Activated CD4-positive, CD25-positive, alpha-beta regulatory T cell treated with anti-CD3 and anti-CD28 coated beads, Interleukin-2, amount 50 U/mL, for 16 hours (primary cell): ENCODE measurements at regions not wholly inside any gene's neighbourhood (a gene's known extent, or its start where the extent isn't known, plus 50 kb on each side); places are given as distances from the start of the nearest gene placed in this dataset.

Experiments
- DNase-seq: peaks from one replicate; pipeline ENCODE4 v3.0.0-alpha.2; 2020; ENCODE audit warnings: low read depth, low spot score

DNA sequence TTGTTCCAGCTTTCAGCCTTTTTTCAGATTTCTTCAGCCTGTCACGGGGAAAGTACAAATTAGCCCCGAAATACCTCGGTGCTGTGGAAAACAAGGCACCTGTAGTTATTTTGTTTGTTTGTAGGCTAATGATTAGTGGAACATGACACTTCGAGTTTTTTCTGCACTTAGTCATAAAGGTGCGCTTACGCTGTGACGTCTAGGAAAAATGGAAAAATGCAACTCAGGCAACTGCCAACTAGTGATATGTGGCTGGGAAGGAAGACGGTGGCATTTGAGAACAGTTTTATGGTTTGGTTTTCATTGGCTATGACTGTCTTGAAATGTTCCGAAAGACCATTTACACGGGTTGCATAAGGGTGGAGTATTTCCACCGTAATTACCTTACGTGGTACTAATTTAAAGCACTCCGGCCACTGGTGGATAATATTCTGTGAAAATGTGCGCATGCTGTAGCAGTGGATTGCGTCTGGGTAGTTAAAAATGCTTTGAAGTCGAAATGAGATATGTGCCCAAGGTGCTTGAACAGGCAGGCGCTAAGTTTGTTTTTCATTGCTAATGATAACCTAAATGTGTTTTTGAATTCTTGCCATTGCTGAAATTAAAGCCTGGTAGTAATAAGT lies 94.5 kb upstream of the CELF2 start:
- no peak for DNase-seq

DNA sequence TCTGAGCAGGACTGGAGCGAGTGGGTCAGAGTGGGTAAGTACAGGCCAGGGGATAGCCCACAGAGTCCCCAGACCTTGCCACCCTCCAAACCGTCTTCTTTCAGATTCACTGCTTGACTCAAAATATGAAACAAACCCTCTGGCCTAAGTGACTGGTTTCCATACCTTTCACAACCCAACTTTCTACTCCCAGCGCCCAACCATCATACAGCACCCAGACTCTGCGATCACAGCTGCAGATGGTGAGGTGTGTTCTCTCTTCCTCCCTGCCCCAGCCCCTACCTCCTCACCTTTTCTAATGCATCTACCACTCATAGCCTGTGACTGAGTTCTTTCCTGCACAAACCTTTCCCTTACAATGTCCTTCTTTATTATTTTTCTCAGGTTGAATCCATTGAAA lies 92.0 kb upstream of the CELF2 start:
- no peak for DNase-seq

DNA sequence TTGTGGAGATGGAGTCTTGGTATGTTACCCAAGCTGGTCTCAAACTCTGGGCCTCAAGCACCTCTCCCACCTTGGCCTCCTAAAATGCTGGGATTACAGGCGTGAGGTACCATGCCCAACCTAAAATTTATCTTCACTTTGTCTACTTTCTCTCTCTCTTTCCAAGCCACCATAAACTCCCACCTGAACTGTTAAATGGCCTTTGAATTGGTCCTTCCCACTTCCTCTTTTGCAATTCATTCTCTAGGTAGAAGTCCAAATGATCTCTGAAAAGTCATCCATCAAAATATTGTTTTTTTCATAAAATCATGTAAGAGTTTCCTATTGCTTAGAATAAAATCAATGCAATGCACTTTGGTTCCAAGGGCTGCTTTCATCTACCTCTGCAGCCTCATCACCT lies 90.1 kb upstream of the CELF2 start:
- DNase-seq: no peak

DNA sequence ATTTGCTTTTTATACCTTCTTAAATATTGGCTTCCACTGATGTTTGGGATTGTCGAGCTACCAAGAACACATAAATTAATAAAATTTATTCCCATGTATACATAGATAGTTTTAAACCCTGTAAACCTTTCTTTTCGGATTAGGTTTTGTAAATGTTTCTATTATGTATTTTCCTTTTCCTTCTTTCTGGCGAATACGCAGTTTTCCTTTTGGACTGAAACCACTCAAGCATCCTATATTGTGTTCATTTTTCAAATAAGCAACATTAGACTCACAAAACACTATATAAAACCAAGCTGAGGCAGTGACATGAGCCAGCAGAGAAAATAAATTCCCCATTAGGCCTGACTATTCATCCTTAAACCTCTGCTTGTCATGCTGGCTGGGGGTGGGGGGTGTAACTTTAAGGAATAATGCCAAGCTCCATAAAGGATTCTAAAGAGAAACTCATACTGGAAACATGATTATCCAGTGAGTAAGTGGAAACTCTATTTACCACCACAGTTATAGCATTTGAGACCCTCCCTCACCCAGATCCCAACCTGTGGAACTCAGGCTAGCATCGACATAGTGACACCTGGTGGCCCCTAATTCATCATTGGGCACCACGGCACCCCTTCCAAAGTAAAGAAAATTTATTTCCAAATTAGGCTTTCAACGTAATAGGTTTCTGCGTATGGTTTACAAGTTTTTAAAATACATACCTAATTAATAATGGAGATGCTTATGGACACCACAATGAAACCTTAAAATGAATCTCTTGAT lies 86.5 kb upstream of the CELF2 start:
- no peak for DNase-seq

DNA sequence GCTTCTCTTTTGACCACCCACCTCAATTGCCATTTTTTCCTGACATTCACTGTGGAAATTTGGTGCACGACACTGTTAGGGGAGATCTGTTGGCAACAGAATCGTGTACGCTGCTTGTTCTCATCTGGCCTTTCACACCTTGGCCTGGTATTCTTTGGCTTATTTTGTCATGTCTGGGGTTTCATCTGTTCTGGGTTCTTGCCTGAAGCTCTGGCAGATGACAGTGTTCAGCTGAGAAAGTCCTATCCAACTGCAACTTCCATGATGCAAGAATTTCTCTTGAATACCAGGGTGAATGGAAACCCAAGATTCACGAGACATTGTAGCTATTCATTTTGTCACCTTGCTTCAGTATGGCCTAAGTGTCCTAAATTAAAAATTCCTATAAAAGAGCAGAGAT lies 82.6 kb upstream of the CELF2 start:
- DNase-seq: no peak

DNA sequence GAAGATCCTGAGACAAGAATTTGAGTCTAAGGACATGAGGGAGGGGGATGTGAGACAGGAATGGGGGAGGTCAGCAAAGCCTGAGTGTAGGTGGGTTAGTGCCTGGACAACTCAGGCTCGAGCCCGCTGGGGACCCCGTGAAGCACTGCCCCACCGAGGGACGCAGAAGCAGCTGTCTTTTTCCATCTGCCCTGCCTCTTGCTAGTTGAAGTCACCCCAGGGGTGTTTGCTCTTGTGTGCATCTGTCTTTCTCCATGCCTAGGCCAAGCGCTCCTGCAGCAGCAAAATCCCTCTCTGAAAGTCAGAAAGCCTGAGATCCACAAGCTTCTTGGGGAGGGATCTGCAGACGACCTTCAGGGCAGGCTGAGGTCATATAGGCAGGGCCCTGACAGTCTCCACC lies 79.0 kb upstream of the CELF2 start:
- DNase-seq: no peak

DNA sequence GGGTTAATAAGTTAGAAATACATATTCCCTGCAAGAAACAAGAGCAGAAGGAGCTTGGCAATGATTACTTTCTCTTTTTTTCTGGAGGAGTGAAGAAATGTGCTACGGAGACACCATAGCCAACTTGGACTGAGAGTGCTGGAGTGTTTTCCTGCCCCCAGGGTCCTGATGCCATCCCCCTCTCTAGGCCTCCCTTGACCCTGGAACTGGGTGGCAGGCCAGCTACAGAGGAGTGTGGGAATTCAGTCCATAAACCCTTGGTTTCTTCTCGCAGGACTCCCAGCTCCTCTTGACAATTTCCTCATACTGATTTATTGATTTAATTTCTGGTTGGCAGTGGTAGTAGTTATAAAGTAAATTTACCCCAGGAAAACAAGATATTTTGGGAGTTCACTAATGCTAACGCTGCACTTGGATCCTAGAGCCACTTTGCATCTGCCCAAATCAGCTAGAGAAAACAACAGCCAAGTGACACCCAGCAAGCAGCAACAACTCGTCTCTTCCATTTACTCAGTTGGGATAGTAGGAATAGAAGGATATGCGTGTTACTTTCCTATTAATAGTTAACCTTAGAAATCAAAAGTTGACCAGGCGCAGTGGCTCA lies 76.4 kb upstream of the CELF2 start:
- DNase-seq: no peak

DNA sequence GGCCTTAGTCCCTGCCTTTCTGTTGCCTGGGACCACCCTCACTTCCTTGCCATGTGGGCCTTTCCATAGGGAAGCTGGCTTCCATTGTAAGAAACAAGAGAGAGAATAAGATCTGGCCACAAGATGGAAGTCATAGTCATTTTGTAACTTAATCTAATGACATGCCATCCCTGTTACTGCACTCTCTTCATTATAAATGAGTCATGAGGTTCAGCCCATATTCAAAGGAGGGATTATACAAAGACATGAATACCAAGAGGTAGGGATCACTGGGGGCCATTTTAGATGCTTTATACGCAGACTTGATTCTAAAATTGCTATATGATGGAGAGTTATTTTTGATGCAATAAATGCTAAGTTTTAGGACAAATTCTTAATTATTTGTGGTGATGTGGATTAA lies 75.2 kb upstream of the CELF2 start:
- DNase-seq: no peak

DNA sequence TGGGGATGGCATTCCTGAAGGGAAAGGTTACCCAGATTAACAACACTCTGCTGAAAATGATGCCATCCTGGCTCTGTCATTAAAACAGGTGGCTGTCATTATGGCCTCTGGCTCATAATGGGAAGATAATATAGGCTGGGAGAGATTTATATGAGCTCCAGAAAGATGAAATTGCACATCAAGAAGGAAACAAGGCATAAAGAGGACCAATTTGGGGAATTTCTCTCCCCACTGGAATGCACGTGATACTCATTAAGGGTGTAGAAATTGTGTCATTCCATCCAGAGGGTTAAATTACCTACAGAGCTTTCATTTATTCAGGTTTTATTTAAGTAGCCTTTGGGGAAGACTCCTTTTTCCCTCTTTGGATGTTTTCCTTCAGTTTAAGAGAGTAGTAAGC lies 71.6 kb upstream of the CELF2 start:
- no peak for DNase-seq

DNA sequence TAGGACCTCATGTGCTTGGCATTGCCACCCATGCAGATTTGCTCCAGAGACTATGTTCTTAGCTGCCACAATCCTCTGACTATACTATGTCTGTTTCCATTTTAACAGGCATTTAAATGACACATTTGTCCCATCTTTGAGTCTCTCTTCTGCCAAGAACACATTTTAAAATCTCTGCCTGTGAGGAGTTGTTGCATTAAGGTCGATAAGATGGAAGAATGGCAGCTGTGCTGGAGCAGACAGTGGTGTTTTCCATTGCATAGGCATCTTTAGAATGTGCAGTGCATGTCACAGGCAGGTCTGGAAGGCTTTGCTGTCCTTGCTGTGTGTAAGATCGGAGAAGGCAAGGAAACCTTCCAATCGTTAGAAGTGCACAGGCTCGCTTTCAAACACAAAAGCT lies 70.9 kb upstream of the CELF2 start:
- no peak for DNase-seq

DNA sequence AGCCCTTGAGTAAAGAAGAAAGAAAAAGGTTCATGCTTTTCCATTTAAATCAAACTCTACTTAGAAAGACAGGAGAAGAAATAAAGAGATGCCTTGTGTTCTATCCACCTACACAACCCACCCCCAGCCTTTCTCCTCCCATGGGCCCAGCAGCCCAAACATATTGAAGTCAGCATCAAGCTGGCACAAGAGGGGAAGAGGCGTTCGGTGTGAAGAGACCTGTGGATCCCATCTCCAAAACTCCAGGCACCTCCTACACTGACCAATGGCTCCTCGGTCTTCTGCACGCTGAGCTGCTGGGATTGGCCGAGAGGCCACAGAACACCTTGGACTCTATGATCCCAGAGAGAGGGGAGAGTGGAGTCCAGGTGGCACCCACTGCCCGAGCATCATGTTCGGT lies 66.0 kb upstream of the CELF2 start:
- no peak for DNase-seq

DNA sequence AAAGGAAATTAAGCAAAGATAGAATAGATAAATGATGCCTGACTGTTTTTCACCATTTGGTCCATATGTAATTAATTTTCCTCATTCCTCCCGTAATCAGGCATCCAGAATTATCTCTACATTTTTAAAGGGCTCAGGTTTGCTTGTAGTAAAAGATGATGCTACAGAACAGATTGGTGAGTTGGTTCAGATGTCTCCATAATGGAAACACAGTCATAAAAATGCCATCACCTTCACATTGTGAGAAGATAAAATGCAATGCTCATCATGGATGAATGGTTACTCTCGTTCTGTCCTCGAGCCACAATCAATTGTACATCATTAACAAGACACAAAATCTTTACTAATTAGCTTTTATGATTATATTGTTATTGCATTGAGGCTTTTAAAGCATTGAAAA lies 64.9 kb upstream of the CELF2 start:
- DNase-seq: no peak

DNA sequence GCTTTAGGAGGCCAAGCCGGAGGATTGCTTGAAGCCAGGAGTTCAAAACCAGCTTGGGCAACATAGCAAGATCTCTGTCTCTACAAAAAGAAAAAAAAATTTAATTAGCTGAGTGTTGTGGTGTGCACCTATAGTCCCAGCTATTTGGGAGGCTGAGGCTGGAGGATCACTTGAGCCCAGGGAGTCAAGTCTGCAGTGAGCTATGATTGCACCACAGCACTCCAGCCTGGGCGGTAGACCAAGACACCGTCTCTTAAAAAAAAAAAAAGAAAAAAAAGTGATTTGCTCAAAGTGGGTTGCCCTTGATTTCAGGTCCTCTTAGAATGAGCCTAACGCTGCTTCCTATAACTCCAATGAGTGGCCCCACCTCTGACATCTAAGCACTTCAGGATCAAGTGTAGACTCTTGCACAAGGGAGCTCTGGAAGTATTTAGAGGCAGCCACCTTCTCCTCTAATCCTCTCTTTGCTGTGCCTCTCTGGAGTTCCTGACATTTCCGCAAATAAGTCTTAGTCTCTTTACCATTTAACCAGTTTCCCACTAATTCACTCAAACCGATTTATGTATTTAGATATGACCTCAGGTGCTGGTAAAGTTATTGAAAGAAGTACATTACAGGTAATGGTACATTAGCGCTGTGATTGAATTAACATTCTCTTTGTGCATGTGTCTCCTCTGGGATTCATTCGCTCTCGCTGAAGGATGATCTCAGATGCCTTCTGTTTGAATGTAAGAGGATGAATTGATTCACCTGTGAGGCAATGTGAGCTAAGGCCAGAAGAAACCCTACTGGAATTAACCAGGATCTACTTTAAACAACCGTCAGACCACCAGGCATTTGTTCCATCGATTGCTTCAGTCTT lies 60.8 kb upstream of the CELF2 start:
- no peak for DNase-seq

DNA sequence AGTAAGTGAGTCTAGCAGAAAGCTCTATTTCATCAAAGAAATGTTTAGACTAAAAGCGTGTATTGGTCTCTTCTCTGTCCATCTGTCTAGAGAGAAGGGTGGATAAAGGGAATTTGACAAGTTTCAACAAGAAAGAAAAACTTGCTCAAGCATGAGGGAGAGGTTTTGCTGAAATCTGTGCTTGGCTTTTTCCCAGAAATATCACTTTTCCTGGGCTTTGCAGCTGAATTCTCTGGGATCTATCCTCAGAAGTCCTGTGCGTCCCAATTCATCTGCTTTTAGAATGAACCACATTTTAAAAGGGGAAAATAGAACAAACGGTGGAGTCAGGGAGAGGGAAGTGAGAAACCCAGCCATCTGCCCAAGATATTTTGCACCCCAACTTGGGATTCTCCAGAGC lies 59.6 kb upstream of the CELF2 start:
- no peak for DNase-seq

DNA sequence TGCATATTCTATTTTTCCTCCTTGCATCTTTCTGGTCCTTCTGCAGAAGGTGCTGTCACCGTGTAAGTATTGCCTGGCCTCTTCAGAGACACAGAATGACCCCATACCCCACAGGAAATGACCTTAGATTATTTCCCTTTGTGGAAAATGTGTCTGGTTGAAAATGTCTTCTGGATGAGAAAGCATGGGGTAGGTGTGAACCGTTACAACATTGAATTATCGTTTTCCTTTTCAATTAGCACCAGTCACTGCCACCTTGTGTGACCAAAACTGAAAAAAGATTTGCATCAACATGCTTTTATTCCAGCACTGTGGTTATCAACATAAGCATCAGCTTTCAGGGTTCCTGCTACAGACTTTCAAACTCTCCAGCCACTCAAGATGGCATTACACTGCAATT lies 58.0 kb upstream of the CELF2 start:
- no peak for DNase-seq

DNA sequence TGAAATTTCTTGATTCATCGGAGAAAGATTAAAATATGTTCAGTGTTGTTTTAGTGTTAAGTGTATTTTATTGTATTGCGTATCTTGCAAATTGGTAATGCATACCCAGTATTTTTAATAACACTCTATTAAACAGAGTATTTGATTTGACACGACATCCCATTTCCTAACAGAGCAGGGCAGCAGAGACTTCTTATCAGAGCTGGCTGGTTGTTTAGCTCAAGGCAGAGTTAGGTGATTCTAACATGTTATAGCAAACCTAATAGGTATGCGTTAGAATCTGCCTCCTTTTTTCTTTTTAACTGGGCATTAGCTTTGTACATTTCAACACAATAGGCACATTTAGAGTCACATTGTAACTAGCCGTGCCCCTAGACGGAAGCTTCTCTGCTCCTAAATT lies 57.1 kb upstream of the CELF2 start:
- DNase-seq: no peak

DNA sequence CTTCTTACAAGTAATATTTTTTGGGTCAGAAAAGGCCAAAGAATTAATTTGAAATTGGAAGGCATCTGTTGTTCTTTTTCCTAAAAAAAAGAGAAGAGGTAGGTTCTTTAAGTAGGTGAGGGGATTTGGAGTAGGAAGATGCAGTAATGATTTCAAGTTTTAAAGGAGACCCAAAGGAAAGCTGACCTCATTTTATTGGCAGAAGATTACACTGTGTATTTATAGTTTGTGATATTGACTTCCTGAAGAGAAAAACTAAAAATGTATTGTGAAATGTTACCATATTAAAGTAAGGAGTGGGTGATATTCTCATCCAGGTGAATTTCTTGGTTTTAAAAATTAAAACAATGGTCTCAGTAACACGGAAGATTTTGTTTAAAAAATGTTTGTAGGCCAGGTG lies 56.6 kb upstream of the CELF2 start:
- DNase-seq: no peak

DNA sequence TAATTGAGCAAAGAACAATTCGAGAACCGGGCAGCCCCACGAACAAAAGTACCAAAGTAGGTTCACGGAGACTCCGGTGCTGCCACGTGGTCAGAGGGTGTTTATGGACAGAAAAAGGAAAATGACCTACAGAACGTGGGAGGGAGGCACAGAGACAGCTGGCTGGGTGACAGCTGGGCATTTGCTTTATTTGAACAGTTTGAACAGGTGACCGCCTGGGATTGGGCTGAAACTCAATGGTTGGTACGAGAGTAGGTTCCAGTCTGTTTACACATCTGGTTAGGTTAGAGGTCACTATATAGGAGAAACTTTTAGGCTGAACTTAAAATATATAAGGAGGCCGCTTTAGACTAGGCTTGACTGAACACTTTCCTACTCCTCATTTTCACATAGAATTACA lies 50.6 kb upstream of the CELF2 start:
- DNase-seq: no peak

DNA sequence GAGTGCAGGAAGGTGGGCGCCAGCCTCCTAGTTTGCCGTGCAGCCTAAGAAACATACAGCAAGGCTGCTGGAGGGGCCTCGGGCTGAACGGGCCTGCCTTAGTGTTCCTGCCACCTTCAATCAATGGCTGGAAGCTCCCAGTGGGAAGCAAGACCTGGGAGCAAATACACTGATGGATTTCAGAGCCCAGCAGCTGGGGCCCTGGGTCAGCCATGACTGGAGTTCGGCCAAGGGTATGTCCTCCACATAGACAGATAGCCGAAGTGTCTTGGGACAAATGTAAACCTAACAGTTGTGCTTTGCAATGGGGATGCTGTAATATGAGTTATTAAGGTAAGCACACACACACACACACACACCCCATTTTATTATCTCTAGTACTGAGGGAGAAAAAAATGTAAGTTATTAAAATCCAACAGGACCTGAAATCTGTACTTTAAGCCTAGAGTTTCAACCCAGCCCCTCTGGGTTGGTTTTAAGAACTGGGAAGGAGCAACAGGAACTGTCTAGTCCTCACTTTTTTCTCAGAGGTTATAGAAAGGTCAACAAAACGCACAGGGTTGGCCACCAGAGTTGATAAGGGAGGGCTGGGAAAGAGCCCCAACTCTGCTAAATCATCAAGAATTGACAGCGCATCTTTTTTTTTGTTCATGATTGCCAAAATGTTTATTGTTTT lies 50.0 kb upstream of the CELF2 start:
- DNase-seq: no peak
